C4-2B (cell line): ENCODE measurements at regions not wholly inside any gene's neighbourhood (a gene's known extent, or its start where the extent isn't known, plus 50 kb on each side); places are given as distances from the start of the nearest gene placed in this dataset.

Experiments
- H3K27ac ChIP-seq: fragments of 450-650 bp; 2 replicates; pipeline ENCODE4 v1.5.1; 2017
- CTCF ChIP-seq: fragments of 450-650 bp; conservative IDR thresholded peaks from 2 replicates; pipeline ENCODE4 v1.5.1; 2017; ENCODE audit warnings: mild to moderate bottlenecking
- ZFX ChIP-seq: fragments of 450-650 bp; IDR thresholded peaks from 2 replicates; pipeline ENCODE4 v1.6.1; 2017

- TF ChIP-seq ZFX (no peak), CTCF (no peak)
- H3K27ac ChIP-seq: no peak overlapping the region
Observed at GRCh38 chr22:27453725-27454124, 347.8 kb downstream of the MN1 start.

GRCh38 chr22:27454807-27455450, 346.6 kb downstream of the MN1 start:
- TF ChIP-seq CTCF: no peak
- TF ChIP-seq ZFX: no peak

GRCh38 chr22:27455526-27455925, 346.0 kb downstream of the MN1 start:
- no peak for TF ChIP-seq ZFX
- TF ChIP-seq CTCF: no peak
- H3K27ac ChIP-seq: no peak overlapping the region

More at GRCh38 chr22:27454807-27455450, 346.6 kb downstream of the MN1 start:
- no peak overlapping the region for H3K27ac ChIP-seq

GRCh38 chr22:27456696-27457503, 344.7 kb downstream of the MN1 start:
- TF ChIP-seq CTCF: no peak
- TF ChIP-seq ZFX: no peak
- no peak overlapping the region for H3K27ac ChIP-seq

- H3K27ac ChIP-seq: no peak overlapping the region
- TF ChIP-seq CTCF (no peak), ZFX (no peak)
Observed at GRCh38 chr22:27459999-27460398, 341.6 kb downstream of the MN1 start.

- TF ChIP-seq CTCF (no peak), ZFX (no peak)
- H3K27ac ChIP-seq: no peak overlapping the region
Observed at GRCh38 chr22:27460591-27461347, 340.8 kb downstream of the MN1 start.

GRCh38 chr22:27461470-27461869, 340.1 kb downstream of the MN1 start:
- no peak for TF ChIP-seq ZFX
- TF ChIP-seq CTCF: no peak
- no peak overlapping the region for H3K27ac ChIP-seq
